ENCODE measurements at regions not wholly inside any gene's neighbourhood (a gene's known extent, or its start where the extent isn't known, plus 50 kb on each side); places are given as distances from the start of the nearest gene placed in this dataset.

DNA sequence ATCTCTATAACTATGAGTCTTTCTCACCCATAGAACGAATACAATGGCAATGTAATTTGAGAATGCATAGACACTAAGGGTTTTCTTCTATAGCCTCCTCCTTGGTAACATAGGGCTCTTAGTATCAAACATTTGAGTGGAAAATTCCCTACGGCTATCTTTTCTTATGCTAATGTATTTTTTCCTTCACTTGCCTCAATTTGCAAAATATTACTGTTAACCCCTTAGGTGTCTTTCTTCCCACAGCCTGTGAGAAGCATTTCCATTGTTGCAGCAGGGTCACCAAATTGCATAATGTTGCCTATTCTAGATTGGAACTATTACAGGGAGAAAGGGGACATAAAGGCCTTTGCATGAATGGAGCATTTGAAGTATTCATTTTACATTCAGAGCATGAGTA lies 140.5 kb upstream of the RAPGEF2 start:
- no peak for TF ChIP-seq CTCF (IDR thresholded peaks at IDR 0.05)
- TF ChIP-seq POLR2A (IDR thresholded peaks at IDR 0.05): no peak

Measured in body of pancreas (tissue), 4 donors.